ENCODE measurements at regions not wholly inside any gene's neighbourhood (a gene's known extent, or its start where the extent isn't known, plus 50 kb on each side); places are given as distances from the start of the nearest gene placed in this dataset.

DNA sequence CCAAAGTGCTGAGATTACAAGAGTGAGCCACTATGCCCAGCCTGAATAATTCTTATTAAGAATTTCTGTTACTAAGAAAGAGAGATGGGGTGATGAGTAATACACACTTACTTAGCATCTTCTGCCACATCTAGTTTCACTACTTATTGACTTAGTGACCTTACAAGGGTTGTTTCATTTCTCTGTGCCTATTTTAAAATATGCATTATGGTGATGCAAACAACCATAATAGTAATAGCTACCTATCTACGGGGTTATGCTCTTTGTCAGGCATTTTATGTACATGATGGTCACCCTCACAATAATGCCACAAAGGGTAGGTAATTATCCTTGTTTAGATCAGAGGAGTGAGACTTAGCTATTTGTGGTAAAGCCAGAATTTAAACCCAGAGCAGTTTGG, 499.0 kb upstream of the SGCD start:
- TF ChIP-seq, protein P1, sequence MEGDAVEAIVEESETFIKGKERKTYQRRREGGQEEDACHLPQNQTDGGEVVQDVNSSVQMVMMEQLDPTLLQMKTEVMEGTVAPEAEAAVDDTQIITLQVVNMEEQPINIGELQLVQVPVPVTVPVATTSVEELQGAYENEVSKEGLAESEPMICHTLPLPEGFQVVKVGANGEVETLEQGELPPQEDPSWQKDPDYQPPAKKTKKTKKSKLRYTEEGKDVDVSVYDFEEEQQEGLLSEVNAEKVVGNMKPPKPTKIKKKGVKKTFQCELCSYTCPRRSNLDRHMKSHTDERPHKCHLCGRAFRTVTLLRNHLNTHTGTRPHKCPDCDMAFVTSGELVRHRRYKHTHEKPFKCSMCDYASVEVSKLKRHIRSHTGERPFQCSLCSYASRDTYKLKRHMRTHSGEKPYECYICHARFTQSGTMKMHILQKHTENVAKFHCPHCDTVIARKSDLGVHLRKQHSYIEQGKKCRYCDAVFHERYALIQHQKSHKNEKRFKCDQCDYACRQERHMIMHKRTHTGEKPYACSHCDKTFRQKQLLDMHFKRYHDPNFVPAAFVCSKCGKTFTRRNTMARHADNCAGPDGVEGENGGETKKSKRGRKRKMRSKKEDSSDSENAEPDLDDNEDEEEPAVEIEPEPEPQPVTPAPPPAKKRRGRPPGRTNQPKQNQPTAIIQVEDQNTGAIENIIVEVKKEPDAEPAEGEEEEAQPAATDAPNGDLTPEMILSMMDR (IDR thresholded peaks at IDR 0.05 in 8 of 11, conservative IDR thresholded peaks at IDR 0.05 in 3 of 11), result no peak
- TF ChIP-seq POLR2AphosphoS5 (IDR thresholded peaks at IDR 0.05) (no peak), POLR2A (IDR thresholded peaks at IDR 0.05) (no peak)

All from spleen (tissue), 7 donors.